ENCODE measurements at regions not wholly inside any gene's neighbourhood (a gene's known extent, or its start where the extent isn't known, plus 50 kb on each side); places are given as distances from the start of the nearest gene placed in this dataset.

GRCh38 chr6:92126088-92126487 lies 1293.3 kb downstream of the EPHA7 start:
- no peaks in the 10 kb centered on the region for H3K9me3 ChIP-seq (ENCODE audit: control insufficient read depth, low read depth, low read length)
- dilution Hi-C loops (cut with MboI; ENCODE audit: extremely low pct_ligation_motif_present, low sequenced_read_pairs): no loop called here
- no peaks in the 10 kb centered on the region for H3K4me1 ChIP-seq (ENCODE audit: control insufficient read depth, extremely low read depth, insufficient read depth, low read length)
- no peak overlapping the region for H3K4me2 ChIP-seq (ENCODE audit: control insufficient read depth, extremely low read depth, insufficient read depth, low read depth, low read length)
- no peak overlapping the region for H3K4me3 ChIP-seq (ENCODE audit: control insufficient read depth in 2 of 3, extremely low read depth in 1 of 3, insufficient read depth in 2 of 3, low read depth in 1 of 3, low read length in 3 of 3)
- no peak overlapping the region for H3K27ac ChIP-seq (ENCODE audit: control insufficient read depth, insufficient read depth, low read length)
- DNase-seq (ENCODE audit: low read depth, low spot score): no peak
- no peaks in the 10 kb centered on the region for H4K20me1 ChIP-seq (ENCODE audit: control insufficient read depth, extremely low read depth, insufficient read depth, low read length)
- FAIRE-seq: no peak
- no peak overlapping the region for H3K9ac ChIP-seq (ENCODE audit: control insufficient read depth, extremely low read depth, insufficient read depth, low read length)
- no peaks in the 10 kb centered on the region for H3K27me3 ChIP-seq (ENCODE audit: control insufficient read depth, extremely low read depth, insufficient read depth, low read length)
- H3K9me1 ChIP-seq (ENCODE audit: control insufficient read depth, extremely low read depth, insufficient read depth, low read length): no peaks in the 10 kb centered on the region
- no peaks in the 10 kb centered on the region for H3K79me2 ChIP-seq (ENCODE audit: control insufficient read depth, insufficient read depth, low read length)
- no peak overlapping the region for H2AFZ ChIP-seq (ENCODE audit: control insufficient read depth, low read length)
- H3K36me3 ChIP-seq (ENCODE audit: control insufficient read depth in 2 of 2, extremely low read depth in 1 of 2, insufficient read depth in 2 of 2, low read length in 2 of 2): no peaks in the 10 kb centered on the region
- TF ChIP-seq CTCF (optimal IDR thresholded peaks at IDR 0.05 in 1 of 3, IDR thresholded peaks at IDR 0.05 in 1 of 3, conservative IDR thresholded peaks at IDR 0.05 in 1 of 3; ENCODE audit: extremely low read depth in 1 of 3, insufficient read depth in 2 of 3, low read length in 3 of 3): no peak
- TF ChIP-seq EZH2 (IDR thresholded peaks at IDR 0.05; ENCODE audit: low read length): no peak

- H3K27ac ChIP-seq (ENCODE audit: control insufficient read depth, insufficient read depth, low read length): no peak overlapping the region
- H3K9ac ChIP-seq (ENCODE audit: control insufficient read depth, extremely low read depth, insufficient read depth, low read length): no peak overlapping the region
- H4K20me1 ChIP-seq (ENCODE audit: control insufficient read depth, extremely low read depth, insufficient read depth, low read length): no peaks in the 10 kb centered on the region
- H3K9me1 ChIP-seq (ENCODE audit: control insufficient read depth, extremely low read depth, insufficient read depth, low read length): no peaks in the 10 kb centered on the region
- H3K9me3 ChIP-seq (ENCODE audit: control insufficient read depth, low read depth, low read length): no peaks in the 10 kb centered on the region
- dilution Hi-C loops (cut with MboI; ENCODE audit: extremely low pct_ligation_motif_present, low sequenced_read_pairs): no loop called here
- H3K36me3 ChIP-seq (ENCODE audit: control insufficient read depth in 2 of 2, extremely low read depth in 1 of 2, insufficient read depth in 2 of 2, low read length in 2 of 2): no peaks in the 10 kb centered on the region
- H2AFZ ChIP-seq (ENCODE audit: control insufficient read depth, low read length): no peak overlapping the region
- no peaks in the 10 kb centered on the region for H3K27me3 ChIP-seq (ENCODE audit: control insufficient read depth, extremely low read depth, insufficient read depth, low read length)
- no peak for TF ChIP-seq EZH2 (IDR thresholded peaks at IDR 0.05; ENCODE audit: low read length)
- no peak for TF ChIP-seq CTCF (optimal IDR thresholded peaks at IDR 0.05 in 1 of 3, IDR thresholded peaks at IDR 0.05 in 1 of 3, conservative IDR thresholded peaks at IDR 0.05 in 1 of 3; ENCODE audit: extremely low read depth in 1 of 3, insufficient read depth in 2 of 3, low read length in 3 of 3)
- FAIRE-seq (no peak), DNase-seq (ENCODE audit: low read depth, low spot score) (no peak)
- H3K79me2 ChIP-seq (ENCODE audit: control insufficient read depth, insufficient read depth, low read length): no peaks in the 10 kb centered on the region
- H3K4me2 ChIP-seq (ENCODE audit: control insufficient read depth, extremely low read depth, insufficient read depth, low read depth, low read length): no peak overlapping the region
- H3K4me1 ChIP-seq (ENCODE audit: control insufficient read depth, extremely low read depth, insufficient read depth, low read length): no peaks in the 10 kb centered on the region
- H3K4me3 ChIP-seq (ENCODE audit: control insufficient read depth in 2 of 3, extremely low read depth in 1 of 3, insufficient read depth in 2 of 3, low read depth in 1 of 3, low read length in 3 of 3): no peak overlapping the region
These were observed 1293.7 kb downstream of the EPHA7 start for GRCh38 chr6:92125681-92126080.

All from keratinocyte (primary cell).